H9 (cell line): ENCODE measurements at regions not wholly inside any gene's neighbourhood (a gene's known extent, or its start where the extent isn't known, plus 50 kb on each side); places are given as distances from the start of the nearest gene placed in this dataset.

Experiments used
- DNase-seq: peaks from one replicate; pipeline ENCODE4 v3.0.0-alpha.2; 2017
- H2AFZ ChIP-seq: one replicate; pipeline ENCODE4 v1.6.1; 2013; ENCODE audit warnings: mild to moderate bottlenecking, low read length, control low read depth, moderate library complexity
- H2AK5ac ChIP-seq: 2 replicates; pipeline ENCODE4 v1.6.1; 2013; ENCODE audit warnings: low read length, control low read depth, mixed read lengths; ENCODE audit not compliant: insufficient read length
- H2BK120ac ChIP-seq: one replicate; pipeline ENCODE4 v1.6.1; 2013; ENCODE audit warnings: low read depth, mild to moderate bottlenecking, low read length, control low read depth, inconsistent platforms; ENCODE audit not compliant: poor library complexity, severe bottlenecking
- H2BK12ac ChIP-seq: 2 replicates; pipeline ENCODE4 v1.6.1; 2013; ENCODE audit warnings: low read length, control low read depth, mixed read lengths, low read depth; ENCODE audit not compliant: insufficient read length
- H2BK15ac ChIP-seq: 2 replicates; pipeline ENCODE4 v1.6.1; 2013; ENCODE audit warnings: low read depth, low read length, control low read depth
- H2BK20ac ChIP-seq: one replicate; pipeline ENCODE4 v1.6.1; 2013; ENCODE audit warnings: low read depth, mild to moderate bottlenecking, low read length, control low read depth, inconsistent platforms; ENCODE audit not compliant: poor library complexity, severe bottlenecking
- H2BK5ac ChIP-seq: 2 replicates; pipeline ENCODE4 v1.6.1; 2013; ENCODE audit warnings: low read length, control low read depth, mixed read lengths; ENCODE audit not compliant: insufficient read length
- H3K14ac ChIP-seq: 2 replicates; pipeline ENCODE4 v1.6.1; 2013; ENCODE audit warnings: low read length, control low read depth; ENCODE audit not compliant: insufficient read depth
- H3K18ac ChIP-seq: 2 replicates; pipeline ENCODE4 v1.6.1; 2013; ENCODE audit warnings: low read depth, mild to moderate bottlenecking, mixed read lengths, low read length, control low read depth; ENCODE audit not compliant: insufficient read length
- H3K23ac ChIP-seq: 2 replicates; pipeline ENCODE4 v1.6.1; 2013; ENCODE audit warnings: low read length, control low read depth, mixed read lengths, low read depth; ENCODE audit not compliant: insufficient read length
- H3K23me2 ChIP-seq: 2 replicates; pipeline ENCODE4 v1.6.1; 2013; ENCODE audit warnings: low read depth, mild to moderate bottlenecking, mixed read lengths, low read length, control low read depth; ENCODE audit not compliant: insufficient read length, poor library complexity, severe bottlenecking
- H3K27ac ChIP-seq: 2 replicates; pipeline ENCODE4 v1.5.1; 2013; ENCODE audit warnings: low read length, control low read depth, mixed read lengths, low read depth; ENCODE audit not compliant: insufficient read length
- H3K27me3 ChIP-seq: 2 replicates; pipeline ENCODE4 v1.6.1; 2013; ENCODE audit warnings: low read length, control low read depth, inconsistent platforms; ENCODE audit not compliant: insufficient read depth
- H3K4ac ChIP-seq: 2 replicates; pipeline ENCODE4 v1.6.1; 2013; ENCODE audit warnings: low read depth, mild to moderate bottlenecking, control low read depth, inconsistent platforms, low read length, moderate library complexity
- H3K4me1 ChIP-seq: 2 replicates; pipeline ENCODE4 v1.6.1; 2013; ENCODE audit warnings: low read length, control low read depth, inconsistent platforms; ENCODE audit not compliant: insufficient read depth
- H3K4me2 ChIP-seq: 2 replicates; pipeline ENCODE4 v1.6.1; 2013; ENCODE audit warnings: low read length, control low read depth, mixed read lengths; ENCODE audit not compliant: insufficient read length, insufficient read depth
- H3K56ac ChIP-seq: 2 replicates; pipeline ENCODE4 v1.6.1; 2013; ENCODE audit warnings: low read depth, mild to moderate bottlenecking, mixed read lengths, low read length, control low read depth; ENCODE audit not compliant: insufficient read length
- H3K79me1 ChIP-seq: 2 replicates; pipeline ENCODE4 v1.6.1; 2013; ENCODE audit warnings: low read depth, mild to moderate bottlenecking, moderate library complexity, low read length, control low read depth, inconsistent platforms; ENCODE audit not compliant: insufficient read depth, poor library complexity, severe bottlenecking
- H3K79me2 ChIP-seq: 2 replicates; pipeline ENCODE4 v1.6.1; 2013; ENCODE audit warnings: low read length, control low read depth, inconsistent platforms; ENCODE audit not compliant: insufficient read depth
- H3K9ac ChIP-seq: 2 replicates; pipeline ENCODE4 v1.6.1; 2013; ENCODE audit warnings: low read length, control low read depth, mixed read lengths; ENCODE audit not compliant: insufficient read length; ENCODE audit errors: extremely low read depth
- H3K9me3 ChIP-seq: one replicate; pipeline ENCODE4 v1.6.1; 2013; ENCODE audit warnings: low read depth, low read length, inconsistent platforms; ENCODE audit not compliant: control insufficient read depth
- H3T11ph ChIP-seq: one replicate; pipeline ENCODE4 v1.6.1; 2013; ENCODE audit warnings: mild to moderate bottlenecking, low read length, control low read depth, inconsistent platforms
- H4K20me1 ChIP-seq: one replicate; pipeline ENCODE4 v1.6.1; 2013; ENCODE audit not compliant: control insufficient read depth, insufficient read length, insufficient read depth
- H4K5ac ChIP-seq: 2 replicates; pipeline ENCODE4 v1.6.1; 2013; ENCODE audit warnings: low read depth, mild to moderate bottlenecking, mixed read lengths, low read length, control low read depth; ENCODE audit not compliant: insufficient read length
- H4K8ac ChIP-seq: replicated peaks from 2 replicates; pipeline ENCODE4 v1.6.1; 2013; ENCODE audit warnings: low read length, control low read depth, mixed read lengths, low read depth; ENCODE audit not compliant: insufficient read length
- H4K91ac ChIP-seq: 2 replicates; pipeline ENCODE4 v1.6.1; 2013; ENCODE audit warnings: low read depth, mild to moderate bottlenecking, moderate library complexity, mixed read lengths, low read length, control low read depth; ENCODE audit not compliant: insufficient read length
- H3K27ac Mint-ChIP-seq, 3 experiments: 2 replicates in 2 of 3; 3 replicates in 1 of 3; pipeline ENCODE4 v1.8.0; 2020 to 2021; ENCODE audit warnings: mixed read lengths in 3 of 3, mild to moderate bottlenecking in 1 of 3, moderate library complexity in 1 of 3
- H3K27me3 Mint-ChIP-seq: 2 replicates; pipeline ENCODE4 v1.8.0; 2021; ENCODE audit warnings: low read depth, mild to moderate bottlenecking, moderate library complexity, mixed read lengths
- H3K36me3 Mint-ChIP-seq, 3 experiments: 2 replicates in 2 of 3; 3 replicates in 1 of 3; pipeline ENCODE4 v1.8.0; 2020 to 2021; ENCODE audit warnings: low read depth in 3 of 3, mixed read lengths in 3 of 3; ENCODE audit not compliant: insufficient read depth in 1 of 3
- H3K4me1 Mint-ChIP-seq, 2 experiments: 2 replicates each; pipeline ENCODE4 v1.8.0; 2020; ENCODE audit warnings: mixed read lengths in 2 of 2
- H3K4me3 Mint-ChIP-seq, 2 experiments: 2 replicates in 1 of 2; 3 replicates in 1 of 2; pipeline ENCODE4 v1.8.0; 2020 to 2021; ENCODE audit warnings: mild to moderate bottlenecking in 2 of 2, mixed read lengths in 2 of 2, moderate library complexity in 1 of 2
- H3K9me3 Mint-ChIP-seq, 2 experiments: 2 replicates in 1 of 2; 3 replicates in 1 of 2; pipeline ENCODE4 v1.8.0; 2020; ENCODE audit warnings: mild to moderate bottlenecking in 2 of 2, mixed read lengths in 2 of 2, moderate library complexity in 1 of 2
- CTCF ChIP-seq: fragments of 200-600 bp; sonication (generic); conservative IDR thresholded peaks from 3 replicates; pipeline ENCODE4 v1.8.0; 2021; ENCODE audit warnings: antibody characterized with exemption, mild to moderate bottlenecking
- WGBS: extraction: QIAGEN DNeasy Blood & Tissue Kit; methylation state at CpG from one replicate; pipeline ENCODE4 v1.1.7; 2013; ENCODE audit warnings: missing lambda C conversion rate, low lambda C conversion rate, mixed read lengths; ENCODE audit not compliant: insufficient read length; ENCODE audit errors: extremely low coverage; 5-methylcytosine and 5-hydroxymethylcytosine counted together

GRCh38 chr16:17556276-17557052 is 85.7 kb upstream of the XYLT1 start:
- Histone ChIP-seq H3K79me2 (no peaks in the 10 kb centered on the region), H3K4me2 (no peak overlapping the region), H3K4ac (no peak overlapping the region), H3K18ac (no peak overlapping the region), H2BK12ac (no peak overlapping the region), H3K23ac (no peak overlapping the region), H2BK120ac (no peak overlapping the region), H3K23me2 (no peaks in the 10 kb centered on the region), H2BK5ac (no peak overlapping the region), H2AK5ac (no peak overlapping the region), H2BK15ac (no peak overlapping the region), H3K9me3 (no peaks in the 10 kb centered on the region), H3K9ac (no peak overlapping the region), H4K91ac (no peak overlapping the region), H3K27ac (no peak overlapping the region), H3K56ac (no peak overlapping the region), H4K5ac (no peak overlapping the region), H2BK20ac (no peak overlapping the region), H3K27me3 (no peaks in the 10 kb centered on the region), H4K8ac (no peak overlapping the region), H4K20me1 (no peaks in the 10 kb centered on the region), H2AFZ (no peak overlapping the region), H3K14ac (no peak overlapping the region), H3K79me1 (no peaks in the 10 kb centered on the region), H3T11ph (no peak overlapping the region), H3K4me1 (no peaks in the 10 kb centered on the region)
- peak overlapping the region in 1 of 3 experiments; percentile 72; a peak in 1 of 7 replicates for H3K27ac Mint-ChIP-seq
- peaks cover 3% of the 10 kb centered on the region; the same call in 1 of the 2 replicates for H3K27me3 Mint-ChIP-seq
- peak; percentile 41 for DNase-seq
- H3K4me1 Mint-ChIP-seq: no peaks in the 10 kb centered on the region; a peak in 2 of 4 replicates
- peak; percentile 77 for TF ChIP-seq CTCF
- no peak overlapping the region for H3K4me3 Mint-ChIP-seq
- H3K9me3 Mint-ChIP-seq: no peaks in the 10 kb centered on the region; a peak in 2 of 5 replicates
- no CpG with 5 or more reads among the region's 7 CpGs for WGBS
- no peaks in the 10 kb centered on the region for H3K36me3 Mint-ChIP-seq
